HG02798 (cell line): ENCODE measurements at regions not wholly inside any gene's neighbourhood (a gene's known extent, or its start where the extent isn't known, plus 50 kb on each side); places are given as distances from the start of the nearest gene placed in this dataset.

Experiments used
- ATAC-seq: cut with Tn5 transposase; IDR thresholded peaks from one replicate; pipeline ENCODE4 v1.9.1; 2021; ENCODE audit warnings: mild to moderate bottlenecking; ENCODE audit not compliant: unreplicated experiment, poor library complexity

GRCh38 chr10:25661632-25662031 lies 272.4 kb upstream of the MYO3A start:
- ATAC-seq, result no peak

GRCh38 chr10:25666276-25666675 lies 267.8 kb upstream of the MYO3A start:
- ATAC-seq, result no peak

GRCh38 chr10:25675204-25675603 lies 258.8 kb upstream of the MYO3A start:
- no peak for ATAC-seq

GRCh38 chr10:25675615-25676014 lies 258.4 kb upstream of the MYO3A start:
- no peak for ATAC-seq

- no peak for ATAC-seq
Observed at GRCh38 chr10:25678220-25678619, 255.8 kb upstream of the MYO3A start.

GRCh38 chr10:25678666-25679065 lies 255.4 kb upstream of the MYO3A start:
- ATAC-seq, result no peak

GRCh38 chr10:25682203-25682851 lies 251.7 kb upstream of the MYO3A start:
- no peak for ATAC-seq

- ATAC-seq, result no peak
Observed at GRCh38 chr10:25683344-25683743, 250.7 kb upstream of the MYO3A start.

GRCh38 chr10:25687521-25687920 lies 246.5 kb upstream of the MYO3A start:
- no peak for ATAC-seq

GRCh38 chr10:25689346-25690100 lies 244.5 kb upstream of the MYO3A start:
- no peak for ATAC-seq

GRCh38 chr10:25692761-25693160 lies 241.3 kb upstream of the MYO3A start:
- ATAC-seq, result no peak

GRCh38 chr10:25694206-25694933 lies 239.7 kb upstream of the MYO3A start:
- no peak for ATAC-seq

GRCh38 chr10:25694971-25695370 lies 239.1 kb upstream of the MYO3A start:
- ATAC-seq, result no peak

- no peak for ATAC-seq
Observed at GRCh38 chr10:25695586-25695985, 238.4 kb upstream of the MYO3A start.

- no peak for ATAC-seq
Observed at GRCh38 chr10:25696013-25696708, 237.9 kb upstream of the MYO3A start.

GRCh38 chr10:25697412-25697811 lies 236.6 kb upstream of the MYO3A start:
- ATAC-seq, result no peak

- ATAC-seq, result no peak
Observed at GRCh38 chr10:25698638-25699037, 235.4 kb upstream of the MYO3A start.

- no peak for ATAC-seq
Observed at GRCh38 chr10:25699631-25700030, 234.4 kb upstream of the MYO3A start.

GRCh38 chr10:25701652-25702051 lies 232.4 kb upstream of the MYO3A start:
- ATAC-seq, result no peak

- ATAC-seq, result no peak
Observed at GRCh38 chr10:25704622-25705021, 229.4 kb upstream of the MYO3A start.

- no peak for ATAC-seq
Observed at GRCh38 chr10:25707572-25707971, 226.5 kb upstream of the MYO3A start.
